Right lobe of liver (tissue), 6 donors: ENCODE measurements at regions not wholly inside any gene's neighbourhood (a gene's known extent, or its start where the extent isn't known, plus 50 kb on each side); places are given as distances from the start of the nearest gene placed in this dataset.

Source experiments
- ATAC-seq, 4 donors: fragments of 200-7000 bp; cut with Tn5 transposase; one replicate each; pipeline ENCODE4 v1.9.1; 2020; ENCODE audit warnings: mild to moderate bottlenecking in 4 of 4, moderate library complexity in 4 of 4
- DNase-seq, 3 donors: peaks; one replicate each; pipeline ENCODE4 v3.0.0-alpha.2; 2020
- H3K27ac ChIP-seq, 3 donors: fragments of 200-600 bp; one replicate each; pipeline ENCODE4 v1.8.0; 2022
- H3K27me3 ChIP-seq, 2 donors: fragments of 200-600 bp; one replicate each; pipeline ENCODE4 v1.8.0; 2022
- H3K36me3 ChIP-seq, 4 donors: fragments of 200-600 bp; sonication (generic) in 1 of 4; one replicate each; pipeline versions ENCODE4 v1.5.1 to v1.8.0; 2017 to 2022; ENCODE audit warnings: control low read depth in 1 of 4
- H3K4me1 ChIP-seq, 4 donors: fragments of 200-600 bp; sonication (generic) in 1 of 4; one replicate each; pipeline versions ENCODE4 v1.5.1 to v1.8.0; 2017 to 2022; ENCODE audit warnings: control low read depth in 1 of 4
- H3K4me3 ChIP-seq, 3 donors: fragments of 200-600 bp; one replicate each; pipeline ENCODE4 v1.8.0; 2022
- H3K9me3 ChIP-seq, 4 donors: fragments of 200-600 bp; sonication (generic) in 1 of 4; one replicate each; pipeline versions ENCODE4 v1.5.1 to v1.8.0; 2017 to 2022; ENCODE audit warnings: control low read depth in 1 of 4
- POLR2A ChIP-seq: fragments of 450-650 bp; IDR thresholded peaks from one replicate; pipeline ENCODE4 v1.6.1; 2017; ENCODE audit warnings: antibody characterized with exemption, mild to moderate bottlenecking
- WGBS: methylation state at CpG from one replicate; pipeline ENCODE4 v1.1.6; 2018; ENCODE audit warnings: low coverage, low lambda C conversion rate; ENCODE audit not compliant: insufficient coverage; ENCODE audit errors: missing lambda C conversion rate; 5-methylcytosine and 5-hydroxymethylcytosine counted together
- intact Hi-C, 2 donors: fragments of 100-400 bp; cut with DNase I; formaldehyde crosslinking; loops; one replicate each; pipeline versions ENCODE4 v1.11.2 to v1.14.1; 2022
- TF ChIP-seq, protein P1 (sequence below), 4 donors: fragments of 200-600 bp in 3 of 4; fragments of 450-650 bp in 1 of 4; IDR thresholded peaks; one replicate each; pipeline versions ENCODE4 v1.5.1 to v1.8.0; 2016 to 2022; ENCODE audit warnings: antibody characterized with exemption in 4 of 4, mild to moderate bottlenecking in 2 of 4
- donor health status: DM: no; HTN: yes; CAD: no.
- donor health status: DM: no; HTN: no; CAD: no.
- donor health status: DM: no; HTN: no; CAD: no.
- donor health status: DM: no; HTN: yes; CAD: no.
- donor health status: DM: no; HTN: yes; CAD: no.

DNA sequence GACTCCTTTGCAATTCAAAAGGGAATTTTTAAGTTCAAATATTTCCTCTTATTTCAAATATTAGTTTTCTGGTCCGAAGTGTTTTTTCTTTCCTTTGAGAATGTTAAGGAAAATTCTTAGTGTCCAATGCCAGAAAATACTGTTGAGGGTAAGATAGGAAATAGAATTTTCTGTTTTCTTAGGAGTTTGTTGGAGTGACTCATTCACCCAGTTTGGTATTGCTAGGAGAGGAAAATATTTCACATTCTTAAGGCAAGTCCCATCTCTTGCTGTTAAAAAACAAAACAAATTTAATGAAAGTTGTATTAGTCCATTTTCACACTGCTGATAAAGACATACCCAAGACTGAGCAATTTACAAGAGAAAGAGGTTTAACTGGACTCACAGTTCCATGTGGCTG is 349.2 kb upstream of the ADAMTSL1 start:
- WGBS: 75% methylated on average over 1 of the region's 1 CpG
- Histone ChIP-seq H3K4me3 (no peak overlapping the region), H3K9me3 (no peaks in the 10 kb centered on the region), H3K27ac (no peak overlapping the region), H3K36me3 (no peaks in the 10 kb centered on the region), H3K27me3 (no peaks in the 10 kb centered on the region), H3K4me1 (no peaks in the 10 kb centered on the region)
- no peak for DNase-seq
- TF ChIP-seq, protein P1, sequence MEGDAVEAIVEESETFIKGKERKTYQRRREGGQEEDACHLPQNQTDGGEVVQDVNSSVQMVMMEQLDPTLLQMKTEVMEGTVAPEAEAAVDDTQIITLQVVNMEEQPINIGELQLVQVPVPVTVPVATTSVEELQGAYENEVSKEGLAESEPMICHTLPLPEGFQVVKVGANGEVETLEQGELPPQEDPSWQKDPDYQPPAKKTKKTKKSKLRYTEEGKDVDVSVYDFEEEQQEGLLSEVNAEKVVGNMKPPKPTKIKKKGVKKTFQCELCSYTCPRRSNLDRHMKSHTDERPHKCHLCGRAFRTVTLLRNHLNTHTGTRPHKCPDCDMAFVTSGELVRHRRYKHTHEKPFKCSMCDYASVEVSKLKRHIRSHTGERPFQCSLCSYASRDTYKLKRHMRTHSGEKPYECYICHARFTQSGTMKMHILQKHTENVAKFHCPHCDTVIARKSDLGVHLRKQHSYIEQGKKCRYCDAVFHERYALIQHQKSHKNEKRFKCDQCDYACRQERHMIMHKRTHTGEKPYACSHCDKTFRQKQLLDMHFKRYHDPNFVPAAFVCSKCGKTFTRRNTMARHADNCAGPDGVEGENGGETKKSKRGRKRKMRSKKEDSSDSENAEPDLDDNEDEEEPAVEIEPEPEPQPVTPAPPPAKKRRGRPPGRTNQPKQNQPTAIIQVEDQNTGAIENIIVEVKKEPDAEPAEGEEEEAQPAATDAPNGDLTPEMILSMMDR (IDR thresholded peaks at IDR 0.05): no peak
- no peak for ATAC-seq
- intact Hi-C loops: no loop called here

DNA sequence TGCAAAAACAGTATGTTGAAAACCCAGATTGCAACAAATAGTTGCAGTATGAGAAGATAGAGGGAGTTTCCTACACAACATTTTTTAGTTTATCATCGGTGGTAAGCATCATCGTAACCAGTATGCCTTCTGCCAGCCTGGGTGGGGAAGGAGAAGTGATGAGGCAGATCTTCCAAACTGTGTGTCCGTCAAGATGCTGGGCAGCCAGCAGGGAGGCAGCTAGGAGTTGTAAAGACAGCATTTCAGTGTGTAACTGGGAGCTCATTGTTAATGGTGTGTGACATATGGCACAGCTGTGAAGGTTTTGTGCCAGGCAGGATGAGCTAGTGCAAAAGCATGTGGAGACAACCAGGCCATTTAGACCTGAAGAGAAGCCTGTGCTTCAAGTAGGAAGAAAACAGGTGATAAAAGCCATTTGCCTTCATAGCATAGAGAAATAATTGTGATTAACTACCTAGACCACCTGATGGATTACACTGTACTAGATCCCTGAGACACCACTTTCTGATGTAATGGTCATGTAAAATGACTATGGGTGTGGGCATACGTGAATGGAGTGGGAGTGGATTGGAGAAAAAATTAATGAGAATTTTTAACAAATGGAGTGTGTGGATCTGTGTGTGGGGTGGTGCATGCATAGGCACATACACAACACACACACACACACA is 347.0 kb upstream of the ADAMTSL1 start:
- TF ChIP-seq, protein P1 (IDR thresholded peaks at IDR 0.05): no peak
- no peak for TF ChIP-seq POLR2A
- Histone ChIP-seq H3K27ac (no peak overlapping the region), H3K36me3 (no peaks in the 10 kb centered on the region), H3K27me3 (no peaks in the 10 kb centered on the region), H3K4me3 (no peak overlapping the region), H3K4me1 (no peaks in the 10 kb centered on the region), H3K9me3 (no peaks in the 10 kb centered on the region)
- DNase-seq (no peak), ATAC-seq (no peak)
- intact Hi-C loops: no loop called here
- 65% methylated on average over 4 of the region's 4 CpGs for WGBS

DNA sequence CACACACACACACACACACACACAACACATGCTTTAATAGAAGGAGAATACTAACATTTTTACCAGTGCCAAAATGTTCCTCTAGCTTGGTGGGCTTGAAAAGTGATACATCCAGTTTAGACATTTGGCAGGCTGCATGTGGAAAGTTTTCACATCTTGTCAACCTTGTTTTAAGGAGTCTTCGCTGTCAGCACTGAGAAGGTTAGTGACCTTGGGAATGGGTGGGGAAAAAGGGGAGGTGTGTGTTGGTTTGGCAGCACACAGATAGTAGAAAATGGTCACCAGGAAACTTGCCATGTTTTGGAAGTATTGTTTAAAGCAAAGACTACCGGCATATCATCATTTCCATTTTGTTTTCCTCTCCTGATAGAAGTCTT is 346.5 kb upstream of the ADAMTSL1 start:
- Histone ChIP-seq H3K4me3 (no peak overlapping the region), H3K9me3 (no peaks in the 10 kb centered on the region), H3K36me3 (no peaks in the 10 kb centered on the region), H3K4me1 (no peaks in the 10 kb centered on the region), H3K27ac (no peak overlapping the region), H3K27me3 (no peaks in the 10 kb centered on the region)
- WGBS: 69% methylated on average over 2 of the region's 2 CpGs
- ATAC-seq (no peak), DNase-seq (no peak)
- TF ChIP-seq, protein P1 (IDR thresholded peaks at IDR 0.05): no peak
- TF ChIP-seq POLR2A: no peak
- intact Hi-C loops: no loop called here

DNA sequence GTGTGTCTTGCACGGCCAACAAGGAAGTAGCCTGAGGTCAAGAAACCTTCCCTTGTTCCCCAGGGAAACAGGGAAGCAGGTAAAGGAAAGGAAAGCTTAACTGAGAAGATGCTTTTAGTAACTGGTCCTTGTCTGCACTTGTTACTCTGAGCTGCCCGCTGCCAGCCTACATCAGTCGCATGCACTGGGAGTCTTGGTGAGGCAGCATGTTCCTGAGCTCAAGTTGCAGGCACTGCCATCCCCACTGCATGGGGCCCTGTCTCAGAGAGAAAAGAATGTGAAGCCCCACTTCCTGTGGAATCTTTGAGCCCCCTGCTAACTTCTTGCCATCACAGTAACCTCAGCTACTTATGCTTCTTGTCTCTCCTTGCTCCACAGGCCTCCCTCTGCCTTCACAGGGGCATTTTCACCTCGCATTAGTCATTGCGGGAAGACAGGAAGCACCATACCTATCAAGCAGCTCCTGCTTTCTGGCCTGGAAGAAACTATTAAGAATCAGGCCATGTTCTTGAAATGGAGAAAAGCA is 344.1 kb upstream of the ADAMTSL1 start:
- no peaks in the 10 kb centered on the region for H3K27me3 ChIP-seq
- 60% methylated on average over 3 of the region's 5 CpGs for WGBS
- no peak overlapping the region for H3K27ac ChIP-seq
- no peaks in the 10 kb centered on the region for H3K36me3 ChIP-seq
- H3K4me1 ChIP-seq: no peaks in the 10 kb centered on the region
- intact Hi-C loops: no loop called here
- H3K9me3 ChIP-seq: no peaks in the 10 kb centered on the region
- TF ChIP-seq, protein P1 (IDR thresholded peaks at IDR 0.05): no peak
- no peak for TF ChIP-seq POLR2A
- DNase-seq (no peak), ATAC-seq (no peak)
- H3K4me3 ChIP-seq: no peak overlapping the region
